Progenitor cell of endocrine pancreas (in vitro differentiated cells): ENCODE measurements at regions not wholly inside any gene's neighbourhood (a gene's known extent, or its start where the extent isn't known, plus 50 kb on each side); places are given as distances from the start of the nearest gene placed in this dataset.

Experiments
- DNase-seq: peaks from one replicate; pipeline ENCODE4 v3.0.0; 2021; ENCODE audit warnings: low spot score; ENCODE audit not compliant: unreplicated experiment
- H3K27ac Mint-ChIP-seq: 2 replicates; pipeline ENCODE4 v1.8.0; 2021; ENCODE audit warnings: mild to moderate bottlenecking, moderate library complexity, mixed read lengths
- H3K27me3 Mint-ChIP-seq: 2 replicates; pipeline ENCODE4 v1.8.0; 2021; ENCODE audit warnings: mixed read lengths
- H3K36me3 Mint-ChIP-seq: 2 replicates; pipeline ENCODE4 v1.8.0; 2022; ENCODE audit warnings: mixed read lengths; ENCODE audit not compliant: insufficient read depth
- H3K4me1 Mint-ChIP-seq: 2 replicates; pipeline ENCODE4 v1.8.0; 2021; ENCODE audit warnings: low read depth, mixed read lengths
- H3K4me3 Mint-ChIP-seq: 2 replicates; pipeline ENCODE4 v1.8.0; 2021; ENCODE audit warnings: low read depth, mild to moderate bottlenecking, moderate library complexity, mixed read lengths
- H3K9me3 Mint-ChIP-seq: 2 replicates; pipeline ENCODE4 v1.8.0; 2021; ENCODE audit warnings: low read depth, mixed read lengths
- TF ChIP-seq, protein P1 (sequence below): fragments of 200-600 bp; sonication (generic); IDR thresholded peaks from one replicate; pipeline ENCODE4 v1.5.0; 2021; ENCODE audit warnings: antibody characterized with exemption, mild to moderate bottlenecking; ENCODE audit not compliant: unreplicated experiment

DNA sequence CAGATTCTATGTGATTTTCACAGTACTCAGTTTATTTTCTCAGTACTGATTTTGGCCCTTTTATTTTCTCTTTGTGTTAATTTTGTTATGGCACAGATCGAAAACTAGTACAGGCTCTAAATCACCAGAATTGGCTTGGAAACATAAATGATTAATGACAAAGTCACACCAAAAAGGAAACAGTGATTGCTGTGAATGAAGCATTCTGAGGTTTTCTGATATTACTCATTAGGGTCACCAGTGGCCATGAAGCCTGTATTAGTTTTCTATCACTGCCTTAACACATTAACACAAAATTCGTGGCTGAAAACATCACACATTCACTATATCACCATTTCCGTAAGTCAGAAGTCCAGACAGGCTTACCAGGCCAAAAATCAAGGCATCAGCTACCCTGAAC, 343.0 kb upstream of the THRB start:
- Mint-ChIP-seq H3K9me3 (no peaks in the 10 kb centered on the region), H3K36me3 (no peaks in the 10 kb centered on the region), H3K27me3 (peaks cover 29% of the 10 kb centered on the region), H3K4me1 (peaks cover 6% of the 10 kb centered on the region), H3K27ac (no peak overlapping the region), H3K4me3 (no peak overlapping the region)
- TF ChIP-seq, protein P1, sequence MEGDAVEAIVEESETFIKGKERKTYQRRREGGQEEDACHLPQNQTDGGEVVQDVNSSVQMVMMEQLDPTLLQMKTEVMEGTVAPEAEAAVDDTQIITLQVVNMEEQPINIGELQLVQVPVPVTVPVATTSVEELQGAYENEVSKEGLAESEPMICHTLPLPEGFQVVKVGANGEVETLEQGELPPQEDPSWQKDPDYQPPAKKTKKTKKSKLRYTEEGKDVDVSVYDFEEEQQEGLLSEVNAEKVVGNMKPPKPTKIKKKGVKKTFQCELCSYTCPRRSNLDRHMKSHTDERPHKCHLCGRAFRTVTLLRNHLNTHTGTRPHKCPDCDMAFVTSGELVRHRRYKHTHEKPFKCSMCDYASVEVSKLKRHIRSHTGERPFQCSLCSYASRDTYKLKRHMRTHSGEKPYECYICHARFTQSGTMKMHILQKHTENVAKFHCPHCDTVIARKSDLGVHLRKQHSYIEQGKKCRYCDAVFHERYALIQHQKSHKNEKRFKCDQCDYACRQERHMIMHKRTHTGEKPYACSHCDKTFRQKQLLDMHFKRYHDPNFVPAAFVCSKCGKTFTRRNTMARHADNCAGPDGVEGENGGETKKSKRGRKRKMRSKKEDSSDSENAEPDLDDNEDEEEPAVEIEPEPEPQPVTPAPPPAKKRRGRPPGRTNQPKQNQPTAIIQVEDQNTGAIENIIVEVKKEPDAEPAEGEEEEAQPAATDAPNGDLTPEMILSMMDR, result no peak
- DNase-seq, result no peak

DNA sequence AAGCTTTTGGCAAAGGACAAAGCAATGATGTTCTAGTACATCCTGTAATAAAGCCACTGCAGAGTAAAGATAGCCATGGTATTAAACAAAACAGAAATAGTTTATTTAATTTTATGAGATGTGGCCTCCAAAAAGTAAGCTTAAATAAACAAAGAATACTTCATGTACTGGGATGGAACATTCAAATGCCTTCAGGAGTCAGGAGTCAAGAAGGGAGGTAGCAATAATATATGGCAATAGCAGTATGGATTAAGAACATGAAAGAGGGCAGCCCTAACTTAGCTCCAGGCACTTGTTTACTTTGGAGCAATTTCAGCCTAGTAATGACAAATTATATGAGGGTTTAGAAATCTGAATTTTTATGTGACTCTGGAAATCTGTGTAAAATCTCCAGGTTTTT, 343.9 kb upstream of the THRB start:
- Mint-ChIP-seq H3K36me3 (no peaks in the 10 kb centered on the region), H3K4me3 (no peak overlapping the region), H3K27ac (no peak overlapping the region), H3K27me3 (peaks cover 23% of the 10 kb centered on the region), H3K9me3 (no peaks in the 10 kb centered on the region), H3K4me1 (peaks cover 6% of the 10 kb centered on the region)
- DNase-seq, result no peak
- TF ChIP-seq, protein P1, result no peak

DNA sequence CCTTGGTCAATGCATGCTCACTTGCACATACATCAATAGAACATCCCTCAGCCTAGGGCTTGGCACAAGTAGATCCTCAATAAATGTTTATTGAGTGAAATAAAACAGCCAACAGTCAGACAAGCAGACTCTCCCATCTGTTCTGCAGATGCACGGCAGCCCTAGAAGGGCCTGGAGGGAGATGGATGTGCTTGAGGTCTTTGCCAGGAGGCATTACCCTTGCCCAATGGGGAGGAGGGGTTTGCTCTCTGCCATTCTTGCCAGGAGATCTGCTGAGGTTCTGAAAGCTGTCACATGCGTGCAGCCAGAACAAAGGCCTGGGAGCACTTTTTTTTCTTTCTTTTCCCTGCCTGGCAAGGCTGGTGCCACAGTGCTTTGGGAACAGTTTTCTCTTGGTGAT, 349.3 kb upstream of the THRB start:
- no peaks in the 10 kb centered on the region for H3K36me3 Mint-ChIP-seq
- TF ChIP-seq, protein P1, result no peak
- peaks cover 3% of the 10 kb centered on the region for H3K4me1 Mint-ChIP-seq
- H3K27me3 Mint-ChIP-seq, result peaks cover 11% of the 10 kb centered on the region
- H3K4me3 Mint-ChIP-seq, result no peak overlapping the region
- no peak overlapping the region for H3K27ac Mint-ChIP-seq
- no peak for DNase-seq
- H3K9me3 Mint-ChIP-seq, result no peaks in the 10 kb centered on the region

DNA sequence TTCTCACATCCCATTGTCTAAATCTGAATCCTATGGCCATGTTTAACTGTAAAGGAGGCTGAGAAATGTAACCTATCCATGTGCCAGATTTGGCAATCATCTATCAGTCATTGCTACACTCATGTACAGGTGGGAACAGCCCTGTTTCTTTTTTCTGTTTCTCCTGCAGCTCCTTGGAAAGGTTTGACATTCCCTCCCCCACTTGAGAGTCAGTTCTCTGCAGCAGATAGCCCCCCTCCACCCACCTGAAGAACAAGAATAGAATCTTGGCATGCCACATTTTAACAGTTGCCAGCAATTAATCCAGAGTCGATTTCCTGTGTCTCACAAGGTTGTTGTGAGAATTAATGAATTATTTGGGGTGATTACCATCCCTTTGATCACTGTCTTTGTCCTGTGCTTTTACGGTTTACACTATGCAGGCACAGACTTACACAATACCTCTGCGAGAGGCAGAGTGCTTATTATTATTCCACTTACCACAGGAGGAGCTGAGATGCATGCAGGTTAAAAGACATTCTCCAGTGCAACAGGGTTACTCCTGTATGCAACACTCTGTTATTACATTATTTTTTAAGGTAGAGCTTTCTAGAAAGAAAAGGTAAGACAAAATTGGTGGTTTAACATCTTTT, 351.0 kb upstream of the THRB start:
- Mint-ChIP-seq H3K27ac (no peak overlapping the region), H3K4me3 (no peak overlapping the region), H3K9me3 (no peaks in the 10 kb centered on the region), H3K4me1 (no peaks in the 10 kb centered on the region), H3K27me3 (peaks cover 11% of the 10 kb centered on the region), H3K36me3 (no peaks in the 10 kb centered on the region)
- TF ChIP-seq, protein P1, result no peak
- DNase-seq, result no peak

DNA sequence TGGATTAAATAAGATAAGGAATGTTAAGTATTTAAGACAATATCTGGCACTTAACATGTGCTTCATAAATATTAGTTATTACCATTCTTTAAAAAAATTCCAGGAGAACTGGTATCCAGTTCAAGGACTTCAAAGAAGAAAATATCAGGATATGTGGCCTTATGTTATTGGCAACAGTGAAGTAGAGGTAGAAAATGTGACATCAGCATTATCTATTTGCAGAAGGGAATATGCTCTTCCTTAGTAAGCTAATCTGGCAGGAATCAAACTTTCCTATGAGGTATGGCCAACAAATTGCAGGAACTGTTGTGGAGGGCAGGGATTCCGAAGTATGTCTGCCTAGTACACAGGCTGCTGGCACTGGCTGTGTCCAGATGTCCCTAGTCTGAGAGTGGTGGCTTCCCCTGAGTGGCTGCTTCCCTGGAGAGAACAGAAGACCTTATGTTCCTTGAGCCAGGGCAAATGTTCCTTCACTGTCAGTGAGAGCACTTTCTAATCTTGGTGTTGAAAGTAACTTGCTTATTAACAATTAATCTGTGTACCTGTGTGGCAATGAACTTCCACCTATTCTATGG, 351.7 kb upstream of the THRB start:
- peaks cover 11% of the 10 kb centered on the region for H3K27me3 Mint-ChIP-seq
- no peak for DNase-seq
- no peak overlapping the region for H3K4me3 Mint-ChIP-seq
- H3K36me3 Mint-ChIP-seq, result no peaks in the 10 kb centered on the region
- no peaks in the 10 kb centered on the region for H3K9me3 Mint-ChIP-seq
- TF ChIP-seq, protein P1, result no peak
- H3K4me1 Mint-ChIP-seq, result no peaks in the 10 kb centered on the region
- H3K27ac Mint-ChIP-seq, result no peak overlapping the region
